ENCODE measurements at regions not wholly inside any gene's neighbourhood (a gene's known extent, or its start where the extent isn't known, plus 50 kb on each side); places are given as distances from the start of the nearest gene placed in this dataset.

GRCh38 chr11:86160541-86161149, 83.9 kb upstream of the EED start:
- TF ChIP-seq TAF1 (IDR thresholded peaks at IDR 0.05; ENCODE audit: low read depth, low read length) (no peak), POU2F2 (IDR thresholded peaks at IDR 0.05; ENCODE audit: low read depth, low read length) (no peak), POLR2AphosphoS5 (IDR thresholded peaks at IDR 0.05; ENCODE audit: low read depth, low read length) (no peak), POLR2A (IDR thresholded peaks at IDR 0.05; ENCODE audit: low read depth, low read length) (no peak), SPI1 (IDR thresholded peaks at IDR 0.05; ENCODE audit: low read depth, low read length) (no peak)

Data from GM12891 (cell line).